G401.6 (cell line): ENCODE measurements at regions not wholly inside any gene's neighbourhood (a gene's known extent, or its start where the extent isn't known, plus 50 kb on each side); places are given as distances from the start of the nearest gene placed in this dataset.

Source experiments
- FAIRE-seq: peaks from 2 replicates; lab custom pipeline; 2012; peaks lifted over from hg19 to GRCh38; lab: Jason Lieb, UNC

DNA sequence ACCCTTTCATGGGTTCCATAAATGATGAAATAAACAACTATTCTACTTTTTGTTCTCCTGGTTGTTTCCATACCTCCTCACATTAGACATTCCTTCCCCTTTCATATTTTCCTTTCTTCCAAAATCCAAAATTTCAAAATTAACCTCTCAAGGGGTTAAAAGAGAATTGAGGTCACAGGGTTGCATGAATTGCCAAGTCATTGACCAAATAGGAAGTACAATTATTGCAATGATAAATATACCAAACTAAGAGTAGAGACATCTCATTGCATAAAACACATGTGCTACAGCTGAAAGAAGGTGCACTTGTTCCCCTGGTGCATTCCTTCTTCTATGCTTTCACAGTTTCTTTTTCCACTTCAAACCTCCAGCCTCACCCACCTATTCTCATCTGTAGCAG is 136.1 kb downstream of the KCTD12 start:
- no peak for FAIRE-seq

DNA sequence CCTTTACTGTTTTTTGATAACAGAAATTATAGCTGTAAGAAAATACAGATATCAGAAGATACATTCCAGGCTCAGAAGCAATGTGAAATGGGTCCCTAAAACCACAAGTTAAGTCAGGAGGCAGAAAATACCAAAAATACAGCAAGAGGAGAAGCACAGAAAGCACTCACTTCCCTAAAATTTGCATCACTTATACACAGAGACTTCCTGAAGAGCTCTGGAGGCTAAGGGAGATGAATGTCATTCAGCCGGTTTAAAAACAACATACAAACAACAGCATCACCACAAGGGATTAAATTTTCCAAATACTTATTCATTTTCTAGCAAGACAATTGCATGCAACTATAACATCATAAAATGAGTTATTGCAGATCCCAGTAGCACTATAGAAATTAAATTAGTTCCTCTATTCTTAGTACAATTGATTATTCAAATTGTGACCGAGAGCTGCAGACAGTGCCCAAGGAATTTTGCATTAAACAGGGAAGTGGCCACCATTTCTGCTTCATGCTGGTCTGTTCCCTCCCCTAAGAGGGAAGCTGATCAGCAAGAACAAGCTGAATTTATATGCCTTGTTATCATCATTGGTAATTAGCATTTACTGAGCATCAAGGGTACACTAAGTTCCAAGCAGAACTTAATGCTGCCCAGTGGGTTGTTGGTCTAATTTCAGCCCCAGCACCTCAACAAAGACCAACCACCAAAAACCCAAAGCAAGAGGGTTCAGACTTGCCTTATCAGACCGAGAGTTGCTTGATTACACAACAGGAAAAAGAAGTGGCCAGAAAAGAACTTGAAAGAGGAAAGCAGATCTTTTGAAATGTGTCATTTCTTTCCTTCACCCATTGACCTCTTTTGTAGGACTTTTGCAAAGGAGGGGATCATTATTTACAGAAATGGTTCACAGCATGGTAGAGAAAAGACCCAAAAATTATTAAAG is 140.7 kb downstream of the KCTD12 start:
- no peak for FAIRE-seq

DNA sequence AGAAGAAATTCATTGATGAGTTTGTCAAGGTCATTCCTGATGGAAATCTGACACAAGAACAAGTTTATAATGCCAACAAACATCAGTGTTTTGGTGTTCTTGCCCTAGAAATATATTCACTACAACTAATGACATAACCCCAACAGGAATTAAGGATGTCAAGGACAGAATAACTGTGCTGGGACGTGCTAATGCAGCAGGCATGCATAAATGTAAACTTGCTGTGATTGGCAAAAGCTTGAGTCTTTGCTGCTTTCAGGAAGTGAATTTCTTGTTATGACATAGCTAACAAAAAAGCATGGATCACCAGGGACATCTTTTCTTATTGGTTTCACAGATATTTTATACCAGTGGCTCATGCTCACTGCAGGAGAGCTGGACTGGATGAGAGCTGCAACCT is 144.6 kb downstream of the KCTD12 start:
- no peak for FAIRE-seq

- no peak for FAIRE-seq
Observed at GRCh38 chr13:76741046-76741445, 145.2 kb downstream of the KCTD12 start.

- no peak for FAIRE-seq
Observed at GRCh38 chr13:76738616-76739015, 147.6 kb downstream of the KCTD12 start.

- FAIRE-seq = no peak
Observed at GRCh38 chr13:76737526-76737925, 148.7 kb downstream of the KCTD12 start.

- FAIRE-seq = no peak
Observed at GRCh38 chr13:76735641-76736040, 150.6 kb downstream of the KCTD12 start.

GRCh38 chr13:76733671-76734070 is 152.5 kb downstream of the KCTD12 start:
- FAIRE-seq = no peak

DNA sequence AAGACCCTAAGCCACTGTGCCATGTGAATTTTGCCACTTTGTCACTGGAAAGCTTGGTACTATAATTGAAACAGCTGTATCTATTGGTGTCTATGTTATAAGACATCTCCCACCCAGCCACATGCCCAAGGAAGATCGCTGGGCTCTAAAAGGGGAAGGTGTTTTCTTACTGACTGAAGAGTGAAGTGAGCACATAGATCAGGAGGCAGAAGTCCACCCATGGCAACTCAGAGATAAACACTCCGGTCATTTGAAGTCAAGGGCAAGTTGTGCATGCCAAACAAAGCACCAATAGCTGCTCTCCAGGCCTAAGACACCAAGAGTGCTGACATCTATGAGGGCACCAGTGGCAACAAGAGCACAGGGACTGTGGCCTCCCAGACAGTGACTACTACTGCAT is 153.8 kb downstream of the KCTD12 start:
- no peak for FAIRE-seq

- no peak for FAIRE-seq
Observed at GRCh38 chr13:76730220-76730619, 156.0 kb downstream of the KCTD12 start.

DNA sequence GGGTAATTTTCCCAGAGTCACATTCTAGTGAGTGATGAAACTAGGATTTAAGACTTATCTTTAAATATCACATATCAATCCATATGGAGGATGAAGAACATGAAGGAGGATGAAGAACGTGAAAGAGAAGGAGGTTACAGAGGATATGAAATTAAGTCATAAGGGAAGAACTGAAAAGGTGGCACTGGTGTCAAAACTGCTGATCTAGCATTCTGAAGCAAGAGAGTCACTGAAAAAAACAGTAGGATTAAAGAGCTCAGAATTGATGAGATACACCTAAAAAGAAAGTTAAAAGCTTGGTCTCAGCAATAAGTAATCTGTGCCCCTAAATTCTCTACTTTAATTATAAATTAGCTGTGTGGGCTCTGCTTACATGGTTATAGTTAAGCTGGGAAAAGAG is 156.5 kb downstream of the KCTD12 start:
- no peak for FAIRE-seq

DNA sequence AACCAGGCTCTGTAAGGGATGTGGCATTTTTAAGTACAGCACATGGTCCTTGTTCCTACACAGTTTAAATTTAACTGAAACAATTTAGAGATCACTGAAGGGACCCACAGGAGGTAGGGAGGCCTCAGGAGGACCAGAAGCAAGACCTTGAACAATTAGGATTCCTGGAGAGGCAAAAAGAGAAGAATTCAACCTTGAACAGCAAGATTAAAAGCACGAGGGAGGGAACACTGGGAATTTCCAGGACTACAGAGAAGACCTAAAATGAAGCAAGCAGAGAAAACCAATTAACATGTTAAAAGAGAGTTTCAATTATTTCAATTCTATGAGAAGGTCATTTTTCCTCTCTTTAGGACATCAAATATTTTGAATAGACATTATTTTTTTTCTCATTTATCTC is 160.3 kb downstream of the KCTD12 start:
- FAIRE-seq = no peak

DNA sequence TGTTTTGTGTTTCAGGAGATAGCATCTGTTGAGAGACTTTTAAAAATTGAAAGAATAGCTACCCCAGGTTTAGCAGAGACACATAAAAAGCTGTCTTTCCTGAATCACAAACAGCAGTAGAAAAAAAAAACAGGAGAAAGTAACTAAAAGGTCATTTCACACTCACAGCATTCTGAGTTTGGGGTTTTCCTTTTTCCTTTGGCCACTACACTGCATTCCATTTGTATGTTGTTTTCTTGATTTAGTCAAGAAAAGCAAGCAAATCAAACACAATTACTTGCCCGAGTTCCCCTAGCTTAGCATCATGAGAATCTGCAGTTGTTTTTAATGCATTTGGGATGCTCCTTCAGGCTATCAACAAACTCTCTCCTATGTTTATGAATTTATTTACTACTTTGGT is 161.0 kb downstream of the KCTD12 start:
- FAIRE-seq = no peak

- no peak for FAIRE-seq
Observed at GRCh38 chr13:76724421-76724820, 161.8 kb downstream of the KCTD12 start.

DNA sequence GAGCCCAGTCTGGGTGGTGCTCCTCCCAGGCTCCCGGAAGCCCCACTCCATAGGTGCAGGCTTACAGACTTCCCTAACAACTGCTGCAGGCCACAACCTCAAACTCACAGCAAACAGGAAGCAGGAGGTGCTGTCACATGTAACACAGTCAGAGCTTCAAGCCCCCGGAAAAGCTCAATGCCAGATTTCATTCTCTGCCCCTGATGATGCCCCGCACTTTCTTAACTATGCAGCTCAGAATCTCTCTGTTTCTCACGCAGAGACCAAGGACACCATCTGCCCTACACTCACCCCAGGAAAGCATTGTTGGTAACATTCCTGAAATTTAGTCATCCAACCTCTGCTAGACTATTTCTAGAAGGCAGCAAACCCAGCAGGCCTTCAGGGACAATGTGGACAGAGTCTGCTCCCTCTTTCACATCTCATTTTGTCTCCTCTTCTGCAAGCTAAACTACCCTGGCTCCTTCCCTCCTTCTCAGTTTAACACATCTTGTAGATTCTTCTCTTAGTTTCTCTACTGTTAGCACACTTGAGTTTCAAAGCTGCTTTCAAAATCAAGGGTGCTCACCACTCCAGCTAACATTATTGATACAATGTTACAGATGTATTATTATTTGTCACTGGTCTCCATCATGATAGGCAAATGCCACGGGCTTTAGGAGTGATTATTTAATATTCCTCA is 162.5 kb downstream of the KCTD12 start:
- no peak for FAIRE-seq

GRCh38 chr13:76722782-76723181 is 163.4 kb downstream of the KCTD12 start:
- FAIRE-seq = no peak

DNA sequence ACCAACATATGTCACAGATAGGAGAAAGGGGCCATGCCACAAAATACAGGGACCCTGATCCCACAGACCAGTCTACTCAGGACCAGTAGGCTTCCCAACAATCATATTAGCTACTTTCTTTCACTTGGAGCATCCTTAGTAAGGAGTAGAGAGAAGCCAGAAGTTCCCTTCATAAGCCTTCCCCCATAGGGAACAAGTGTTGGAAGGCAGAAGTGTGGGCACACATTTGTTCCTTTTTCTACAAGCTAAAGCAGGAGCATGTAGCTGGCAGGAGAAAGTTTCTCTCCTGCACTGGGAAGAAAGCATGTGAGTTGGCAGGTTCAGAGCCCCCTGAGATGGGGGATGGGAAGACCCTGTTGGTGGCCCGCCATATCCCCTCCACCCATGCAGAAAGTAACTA is 165.4 kb downstream of the KCTD12 start:
- no peak for FAIRE-seq

GRCh38 chr13:76720416-76720815 is 165.8 kb downstream of the KCTD12 start:
- FAIRE-seq = no peak

DNA sequence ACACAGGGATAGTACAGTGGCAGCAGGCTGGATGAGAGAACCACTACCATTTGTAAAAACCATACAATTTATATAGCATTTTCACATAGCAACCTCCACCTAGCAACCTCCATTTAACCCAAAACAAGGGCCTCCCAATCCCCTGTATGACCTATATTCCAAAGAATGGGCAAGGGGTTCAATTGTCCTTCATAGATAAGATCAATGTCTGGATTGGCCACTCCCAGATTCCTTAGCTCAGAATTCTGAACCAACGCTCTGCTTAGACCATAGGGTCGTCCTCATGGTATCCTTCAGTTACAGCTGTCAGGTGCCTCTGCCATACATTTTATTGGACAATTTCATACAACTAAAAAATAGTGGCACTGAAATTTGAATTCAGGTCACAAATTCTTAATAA is 166.2 kb downstream of the KCTD12 start:
- no peak for FAIRE-seq

DNA sequence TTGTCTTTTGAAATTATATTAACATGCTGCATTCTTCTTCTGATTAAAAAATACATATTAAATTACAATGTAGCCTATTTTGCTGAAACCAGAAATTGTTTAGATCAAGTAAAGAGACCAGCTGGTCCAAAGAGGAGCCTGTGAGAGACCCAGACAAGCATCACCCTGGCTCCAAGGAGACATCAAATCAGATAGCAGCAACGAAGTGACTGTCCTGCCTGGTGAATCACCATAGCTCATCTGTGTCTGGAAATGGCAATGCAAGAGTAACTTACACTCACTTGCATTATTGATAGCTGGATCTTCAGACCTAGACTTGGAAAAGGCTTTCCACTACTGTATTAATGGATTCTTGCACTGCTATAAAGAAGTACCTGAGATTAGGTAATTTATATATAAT is 169.1 kb downstream of the KCTD12 start:
- no peak for FAIRE-seq

GRCh38 chr13:76715621-76716020 is 170.6 kb downstream of the KCTD12 start:
- FAIRE-seq = no peak

GRCh38 chr13:76715075-76715474 is 171.1 kb downstream of the KCTD12 start:
- FAIRE-seq = no peak

- FAIRE-seq = no peak
Observed at GRCh38 chr13:76713280-76713679, 172.9 kb downstream of the KCTD12 start.
